ENCODE measurements at regions not wholly inside any gene's neighbourhood (a gene's known extent, or its start where the extent isn't known, plus 50 kb on each side); places are given as distances from the start of the nearest gene placed in this dataset.

DNA sequence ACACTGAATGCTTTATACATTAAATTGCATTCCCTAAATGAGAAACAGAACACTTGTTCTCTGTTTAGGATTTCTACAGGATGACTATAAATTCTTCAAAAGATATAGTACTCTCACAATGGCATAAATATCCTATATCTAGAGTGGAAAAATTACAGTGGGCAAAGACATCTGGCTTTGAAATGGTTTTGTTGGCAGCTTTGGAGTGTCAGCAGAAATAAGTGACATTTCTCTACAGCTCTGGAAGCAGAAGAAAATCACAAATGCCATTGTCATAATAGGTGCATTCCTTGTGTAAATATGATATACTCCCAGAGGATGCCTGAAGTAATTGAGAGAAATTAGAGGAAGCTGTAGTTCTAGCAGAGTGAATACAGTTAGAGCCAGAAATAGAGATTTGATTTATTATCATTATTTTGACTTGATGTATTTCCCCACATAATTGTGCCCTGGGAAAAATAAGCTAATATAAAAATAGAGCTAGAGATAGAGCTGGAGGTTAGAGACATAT, 95.9 kb upstream of the GALNTL6 start:
- TF ChIP-seq, protein P1, sequence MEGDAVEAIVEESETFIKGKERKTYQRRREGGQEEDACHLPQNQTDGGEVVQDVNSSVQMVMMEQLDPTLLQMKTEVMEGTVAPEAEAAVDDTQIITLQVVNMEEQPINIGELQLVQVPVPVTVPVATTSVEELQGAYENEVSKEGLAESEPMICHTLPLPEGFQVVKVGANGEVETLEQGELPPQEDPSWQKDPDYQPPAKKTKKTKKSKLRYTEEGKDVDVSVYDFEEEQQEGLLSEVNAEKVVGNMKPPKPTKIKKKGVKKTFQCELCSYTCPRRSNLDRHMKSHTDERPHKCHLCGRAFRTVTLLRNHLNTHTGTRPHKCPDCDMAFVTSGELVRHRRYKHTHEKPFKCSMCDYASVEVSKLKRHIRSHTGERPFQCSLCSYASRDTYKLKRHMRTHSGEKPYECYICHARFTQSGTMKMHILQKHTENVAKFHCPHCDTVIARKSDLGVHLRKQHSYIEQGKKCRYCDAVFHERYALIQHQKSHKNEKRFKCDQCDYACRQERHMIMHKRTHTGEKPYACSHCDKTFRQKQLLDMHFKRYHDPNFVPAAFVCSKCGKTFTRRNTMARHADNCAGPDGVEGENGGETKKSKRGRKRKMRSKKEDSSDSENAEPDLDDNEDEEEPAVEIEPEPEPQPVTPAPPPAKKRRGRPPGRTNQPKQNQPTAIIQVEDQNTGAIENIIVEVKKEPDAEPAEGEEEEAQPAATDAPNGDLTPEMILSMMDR (IDR thresholded peaks at IDR 0.05) = no peak
- TF ChIP-seq SP1 (CRISPR knock-in tag; conservative IDR thresholded peaks at IDR 0.05) (no peak), NR1H2 (CRISPR knock-in tag; IDR thresholded peaks at IDR 0.05) (no peak), FOXK1 (CRISPR knock-in tag; IDR thresholded peaks at IDR 0.05) (no peak), ELF4 (CRISPR knock-in tag; IDR thresholded peaks at IDR 0.05; ENCODE audit: low read depth) (no peak)
- TF ChIP-seq, protein P2, sequence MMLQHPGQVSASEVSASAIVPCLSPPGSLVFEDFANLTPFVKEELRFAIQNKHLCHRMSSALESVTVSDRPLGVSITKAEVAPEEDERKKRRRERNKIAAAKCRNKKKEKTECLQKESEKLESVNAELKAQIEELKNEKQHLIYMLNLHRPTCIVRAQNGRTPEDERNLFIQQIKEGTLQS (CRISPR knock-in tag; conservative IDR thresholded peaks at IDR 0.05) = no peak
- TF ChIP-seq, protein P3, sequence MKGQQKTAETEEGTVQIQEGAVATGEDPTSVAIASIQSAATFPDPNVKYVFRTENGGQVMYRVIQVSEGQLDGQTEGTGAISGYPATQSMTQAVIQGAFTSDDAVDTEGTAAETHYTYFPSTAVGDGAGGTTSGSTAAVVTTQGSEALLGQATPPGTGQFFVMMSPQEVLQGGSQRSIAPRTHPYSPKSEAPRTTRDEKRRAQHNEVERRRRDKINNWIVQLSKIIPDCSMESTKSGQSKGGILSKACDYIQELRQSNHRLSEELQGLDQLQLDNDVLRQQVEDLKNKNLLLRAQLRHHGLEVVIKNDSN (CRISPR knock-in tag; IDR thresholded peaks at IDR 0.05) = no peak
- TF ChIP-seq, protein P4, sequence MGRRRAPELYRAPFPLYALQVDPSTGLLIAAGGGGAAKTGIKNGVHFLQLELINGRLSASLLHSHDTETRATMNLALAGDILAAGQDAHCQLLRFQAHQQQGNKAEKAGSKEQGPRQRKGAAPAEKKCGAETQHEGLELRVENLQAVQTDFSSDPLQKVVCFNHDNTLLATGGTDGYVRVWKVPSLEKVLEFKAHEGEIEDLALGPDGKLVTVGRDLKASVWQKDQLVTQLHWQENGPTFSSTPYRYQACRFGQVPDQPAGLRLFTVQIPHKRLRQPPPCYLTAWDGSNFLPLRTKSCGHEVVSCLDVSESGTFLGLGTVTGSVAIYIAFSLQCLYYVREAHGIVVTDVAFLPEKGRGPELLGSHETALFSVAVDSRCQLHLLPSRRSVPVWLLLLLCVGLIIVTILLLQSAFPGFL (CRISPR knock-in tag; IDR thresholded peaks at IDR 0.05; ENCODE audit: borderline replicate concordance) = no peak
